ENCODE measurements at regions not wholly inside any gene's neighbourhood (a gene's known extent, or its start where the extent isn't known, plus 50 kb on each side); places are given as distances from the start of the nearest gene placed in this dataset.
A peak's percentile ranks its signal among the peaks of the same experiment; 100 is the strongest.

GRCh38 chr5:123245689-123246088, 156.6 kb downstream of the PRDM6 start:
- no peak overlapping the region for H3K4me3 ChIP-seq
- TF ChIP-seq CTCF (IDR thresholded peaks at IDR 0.05): no peak
- no peak overlapping the region for H3K27ac ChIP-seq
- no peak for DNase-seq (ENCODE audit: low spot score)

GRCh38 chr5:123244458-123244857, 155.4 kb downstream of the PRDM6 start:
- Histone ChIP-seq H3K4me3 (peak overlapping the region; percentile 7), H3K27ac (no peak overlapping the region)
- DNase-seq (ENCODE audit: low spot score): no peak
- TF ChIP-seq CTCF (IDR thresholded peaks at IDR 0.05): no peak

All from coronary artery (tissue), 2 donors.